Ovary (tissue), 3 donors: ENCODE measurements at regions not wholly inside any gene's neighbourhood (a gene's known extent, or its start where the extent isn't known, plus 50 kb on each side); places are given as distances from the start of the nearest gene placed in this dataset.

Source experiments
- EP300 ChIP-seq: sonication (generic); formaldehyde crosslinking; IDR thresholded peaks from one replicate; pipeline ENCODE4 v1.6.1; 2017; ENCODE audit warnings: antibody characterized with exemption
- POLR2A ChIP-seq: fragments of 450-650 bp; IDR thresholded peaks from one replicate; pipeline ENCODE4 v1.6.1; 2017; ENCODE audit warnings: antibody characterized with exemption, mild to moderate bottlenecking, moderate library complexity
- TF ChIP-seq, protein P1 (sequence below), 3 donors: fragments of 450-650 bp in 2 of 3; fragments of 200-600 bp in 1 of 3; IDR thresholded peaks; one replicate each; pipeline versions ENCODE4 v1.5.1 to v1.8.0; 2016 to 2022; ENCODE audit warnings: antibody characterized with exemption in 3 of 3, mild to moderate bottlenecking in 1 of 3
- donor health status: DM: no; HTN: no; CAD: no.

DNA sequence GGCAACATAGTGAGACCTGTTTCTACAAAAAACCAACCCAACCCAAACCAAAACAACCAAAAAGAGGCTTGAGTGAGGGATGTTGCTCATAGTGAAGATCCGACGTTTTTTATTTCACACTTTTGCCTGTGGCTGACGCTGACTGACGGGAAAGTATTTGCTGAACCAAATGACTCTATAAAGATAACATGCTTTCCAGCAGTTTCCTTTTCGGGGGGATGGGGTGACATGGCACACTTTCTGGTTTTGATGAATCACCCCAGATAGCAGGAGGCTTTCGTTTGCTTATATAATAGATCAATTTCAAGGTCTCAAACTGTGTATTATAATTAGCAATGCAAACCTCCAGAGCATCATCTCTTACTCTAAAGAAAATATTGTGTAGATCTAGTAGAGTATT is 150.8 kb downstream of the AQP4 start:
- TF ChIP-seq, protein P1, sequence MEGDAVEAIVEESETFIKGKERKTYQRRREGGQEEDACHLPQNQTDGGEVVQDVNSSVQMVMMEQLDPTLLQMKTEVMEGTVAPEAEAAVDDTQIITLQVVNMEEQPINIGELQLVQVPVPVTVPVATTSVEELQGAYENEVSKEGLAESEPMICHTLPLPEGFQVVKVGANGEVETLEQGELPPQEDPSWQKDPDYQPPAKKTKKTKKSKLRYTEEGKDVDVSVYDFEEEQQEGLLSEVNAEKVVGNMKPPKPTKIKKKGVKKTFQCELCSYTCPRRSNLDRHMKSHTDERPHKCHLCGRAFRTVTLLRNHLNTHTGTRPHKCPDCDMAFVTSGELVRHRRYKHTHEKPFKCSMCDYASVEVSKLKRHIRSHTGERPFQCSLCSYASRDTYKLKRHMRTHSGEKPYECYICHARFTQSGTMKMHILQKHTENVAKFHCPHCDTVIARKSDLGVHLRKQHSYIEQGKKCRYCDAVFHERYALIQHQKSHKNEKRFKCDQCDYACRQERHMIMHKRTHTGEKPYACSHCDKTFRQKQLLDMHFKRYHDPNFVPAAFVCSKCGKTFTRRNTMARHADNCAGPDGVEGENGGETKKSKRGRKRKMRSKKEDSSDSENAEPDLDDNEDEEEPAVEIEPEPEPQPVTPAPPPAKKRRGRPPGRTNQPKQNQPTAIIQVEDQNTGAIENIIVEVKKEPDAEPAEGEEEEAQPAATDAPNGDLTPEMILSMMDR (IDR thresholded peaks at IDR 0.05) = no peak
- no peak for TF ChIP-seq EP300
- no peak for TF ChIP-seq POLR2A
